HG03378 (cell line): ENCODE measurements at regions not wholly inside any gene's neighbourhood (a gene's known extent, or its start where the extent isn't known, plus 50 kb on each side); places are given as distances from the start of the nearest gene placed in this dataset.
A peak's percentile ranks its signal among the peaks of the same experiment; 100 is the strongest.
"Not testable (repeated sequence)": the region's sequence is repeated elsewhere in the genome, so short reads cannot be mapped to it uniquely, and the experiment has no call there.

Experiments
- ATAC-seq: cut with Tn5 transposase; IDR thresholded peaks from one replicate; pipeline ENCODE4 v1.9.1; 2021; ENCODE audit warnings: mild to moderate bottlenecking, moderate library complexity; ENCODE audit not compliant: unreplicated experiment

DNA sequence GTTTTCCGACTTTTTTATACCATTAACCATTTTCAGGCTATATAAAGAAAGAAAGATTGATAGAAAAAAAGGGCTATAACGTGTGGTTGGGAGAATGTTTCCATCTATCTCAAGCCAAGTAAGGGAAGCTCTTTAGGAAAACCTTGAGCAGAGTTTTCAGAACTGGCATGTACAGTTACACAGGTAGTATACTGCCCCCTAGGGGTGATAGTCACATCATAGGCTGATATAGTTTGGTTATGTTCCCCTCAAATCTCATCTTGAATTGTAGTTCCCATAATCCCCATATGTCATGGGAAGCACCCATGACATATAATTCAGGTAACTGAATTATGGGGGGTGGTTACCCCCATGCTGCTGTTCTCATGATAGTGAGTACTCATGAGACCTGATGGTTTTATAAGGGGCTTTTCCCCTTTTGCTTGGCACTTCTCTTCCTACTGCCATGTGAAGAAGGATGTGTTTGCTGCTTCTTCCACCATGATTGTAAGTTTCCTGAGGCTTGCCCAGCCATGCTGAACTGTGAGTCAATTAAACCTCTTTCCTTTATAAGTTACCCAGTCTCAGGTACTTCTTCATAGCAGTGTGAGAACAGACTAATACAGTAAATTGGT, 186.8 kb downstream of the TMA16 start:
- ATAC-seq = peak; percentile 82

DNA sequence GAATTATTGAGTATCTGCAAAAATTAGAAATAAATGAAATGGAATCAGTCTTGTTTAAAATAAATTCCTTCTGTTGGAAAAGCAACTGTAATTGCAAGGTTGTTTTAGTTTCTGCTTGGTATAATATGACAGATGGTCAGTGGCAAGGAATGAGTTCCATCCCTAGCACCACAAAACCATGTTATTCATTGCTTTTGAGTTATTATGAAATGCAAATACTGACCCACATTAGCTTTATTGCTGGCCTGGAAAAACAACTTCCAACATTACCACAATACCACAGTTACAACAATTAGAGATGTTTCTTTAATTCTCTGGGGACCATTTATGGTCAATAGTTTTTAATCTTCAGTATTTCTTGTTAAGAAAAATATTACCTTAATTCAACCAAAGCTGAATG, 194.4 kb downstream of the TMA16 start:
- no peak for ATAC-seq

DNA sequence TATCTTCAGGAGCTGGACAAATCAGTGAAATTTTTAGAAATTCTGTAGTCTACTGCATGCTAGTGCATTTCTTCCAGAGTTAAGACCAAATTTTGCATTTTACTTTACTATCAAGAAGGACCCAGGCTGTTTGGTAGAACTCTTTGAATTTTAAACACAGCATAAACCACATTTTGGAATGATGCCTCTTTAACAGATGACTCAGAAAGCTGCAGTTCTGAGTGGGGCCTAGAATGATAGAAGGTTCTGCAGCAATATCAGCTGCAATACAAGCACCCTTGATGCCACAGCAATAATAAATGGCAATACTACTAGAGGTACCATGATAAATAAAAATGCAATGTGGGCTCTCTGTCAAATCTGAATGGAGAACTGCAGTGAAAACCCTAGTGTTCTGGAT, 198.7 kb downstream of the TMA16 start:
- ATAC-seq = no peak

DNA sequence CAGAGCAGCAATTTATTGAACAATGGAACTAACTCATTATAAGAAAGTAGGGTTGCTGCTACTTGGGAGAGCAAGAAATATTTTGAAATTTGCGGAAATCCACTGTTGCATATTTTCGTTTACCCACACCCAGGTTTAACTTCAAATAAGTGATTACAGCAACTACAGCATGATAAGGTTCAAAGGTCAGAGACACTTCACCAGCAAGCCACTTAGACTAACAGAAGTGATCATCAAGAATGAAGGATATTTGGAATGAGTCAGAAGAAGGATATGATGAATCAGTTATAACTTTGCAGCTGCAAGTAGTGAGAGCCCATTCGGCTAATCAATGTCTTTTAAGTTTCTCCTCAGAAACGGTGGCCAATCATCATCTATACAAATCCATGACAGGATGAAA, 199.3 kb downstream of the TMA16 start:
- ATAC-seq = no peak

DNA sequence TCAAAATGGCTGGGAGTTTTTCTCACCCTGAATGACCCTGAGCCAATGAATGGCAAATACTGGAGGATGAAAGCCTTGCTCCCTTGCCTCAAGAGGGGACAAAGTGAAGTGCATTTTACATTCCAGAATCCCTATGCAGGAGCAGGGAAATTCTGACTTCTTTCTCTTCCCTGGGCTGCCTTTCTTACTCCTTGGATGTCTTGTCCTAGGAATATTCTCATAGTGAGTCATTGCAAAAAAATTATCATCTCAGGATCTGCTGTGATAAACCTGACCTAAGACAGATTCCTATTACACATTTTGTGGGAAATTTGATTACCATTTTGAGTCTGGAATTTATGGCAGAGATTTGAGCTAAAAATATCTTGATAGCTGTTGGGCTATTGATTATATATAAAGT, 199.9 kb downstream of the TMA16 start:
- ATAC-seq = no peak

DNA sequence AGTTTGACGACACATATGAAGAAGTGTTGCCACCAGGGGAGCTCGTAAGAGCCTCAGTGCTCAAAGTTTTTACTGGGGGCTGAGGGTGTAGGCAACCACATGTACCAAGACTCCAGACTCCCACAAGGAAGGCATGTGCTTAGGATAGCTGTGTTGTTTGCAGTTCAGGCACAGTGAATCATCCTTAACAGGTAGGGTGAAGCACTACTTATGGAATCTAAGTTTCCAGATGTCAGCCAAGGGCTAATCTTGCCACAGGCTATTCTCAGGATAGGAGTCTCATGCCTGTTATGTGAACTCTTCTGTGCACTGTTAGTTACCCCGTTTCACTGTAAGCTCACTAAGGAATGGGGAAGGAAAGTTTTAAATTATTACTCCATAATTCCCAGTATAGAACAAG, 202.6 kb downstream of the TMA16 start:
- no peak for ATAC-seq

DNA sequence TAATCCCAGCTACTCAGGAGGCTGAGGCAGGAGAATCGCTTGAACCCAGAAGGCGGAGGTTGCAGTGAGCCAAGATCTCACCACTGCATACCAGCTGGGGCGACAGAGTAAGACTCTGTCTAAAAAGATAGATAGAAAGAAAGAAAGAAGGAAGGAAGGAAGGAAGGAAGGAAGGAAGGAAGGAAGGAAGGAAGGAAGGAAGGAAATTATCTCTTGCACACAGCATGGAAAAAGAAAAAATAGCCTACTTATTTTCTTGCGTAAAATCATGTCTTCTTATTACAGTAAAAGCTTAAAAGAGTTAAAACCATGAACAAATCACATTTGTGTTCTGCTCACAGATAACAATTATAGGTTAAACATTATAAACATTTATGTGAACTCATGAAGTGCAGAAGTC, 205.9 kb downstream of the TMA16 start:
- not testable (repeated sequence) for ATAC-seq

DNA sequence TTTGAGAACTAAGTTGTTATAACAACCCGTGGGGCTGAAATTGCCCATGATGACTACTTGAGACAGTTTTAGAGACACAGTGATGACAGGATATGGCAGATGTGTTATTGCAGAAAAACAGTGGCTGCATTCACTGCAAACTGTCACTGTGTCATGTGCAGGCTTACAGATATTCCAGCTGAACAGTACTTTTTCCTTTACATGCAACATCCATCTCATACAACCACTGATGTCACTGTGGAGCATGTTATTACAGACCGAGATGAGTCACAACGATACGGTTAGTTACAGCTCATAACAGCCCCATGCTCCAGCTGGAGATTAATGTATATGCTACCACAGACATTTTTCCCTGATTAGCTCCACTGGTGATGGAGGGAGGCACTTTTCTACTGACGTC, 207.4 kb downstream of the TMA16 start:
- peak; percentile 96 for ATAC-seq

DNA sequence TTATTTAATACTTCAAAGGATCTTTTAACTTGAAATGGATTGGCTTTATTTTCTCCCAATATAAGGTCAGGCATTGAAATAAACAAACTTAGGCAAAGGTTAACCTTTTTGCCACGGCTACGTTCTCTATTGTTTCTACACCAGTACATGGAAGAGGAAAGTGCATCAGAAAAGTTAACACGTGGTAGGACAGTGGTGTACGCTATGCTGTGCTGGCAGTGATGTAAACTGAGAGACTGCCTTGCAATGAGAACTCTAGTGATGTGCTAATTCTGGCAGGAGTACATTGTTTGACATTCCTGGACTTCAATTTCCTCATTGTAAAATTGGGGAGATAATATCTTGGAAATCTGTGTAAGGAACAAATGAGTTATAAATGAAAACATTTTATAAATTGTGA, 208.2 kb downstream of the TMA16 start:
- no peak for ATAC-seq

DNA sequence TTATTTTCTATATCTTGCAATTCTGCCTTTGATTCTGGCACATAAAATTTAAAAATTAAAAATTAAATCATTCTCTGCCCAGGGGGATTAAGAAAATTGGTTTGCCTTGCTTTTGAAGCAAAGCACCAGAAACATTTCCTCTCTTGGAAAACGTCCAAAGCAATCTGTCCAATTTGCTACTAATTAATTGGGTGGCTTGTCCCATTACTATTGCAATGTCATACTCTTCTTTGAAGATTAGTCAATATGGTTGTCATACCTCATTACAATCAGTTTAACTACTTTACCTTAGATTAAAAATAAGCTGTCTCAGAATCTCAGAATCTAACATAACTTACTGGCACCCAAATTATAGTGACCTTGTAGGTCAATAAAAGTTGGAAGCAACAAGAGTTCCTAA, 208.8 kb downstream of the TMA16 start:
- ATAC-seq = no peak

DNA sequence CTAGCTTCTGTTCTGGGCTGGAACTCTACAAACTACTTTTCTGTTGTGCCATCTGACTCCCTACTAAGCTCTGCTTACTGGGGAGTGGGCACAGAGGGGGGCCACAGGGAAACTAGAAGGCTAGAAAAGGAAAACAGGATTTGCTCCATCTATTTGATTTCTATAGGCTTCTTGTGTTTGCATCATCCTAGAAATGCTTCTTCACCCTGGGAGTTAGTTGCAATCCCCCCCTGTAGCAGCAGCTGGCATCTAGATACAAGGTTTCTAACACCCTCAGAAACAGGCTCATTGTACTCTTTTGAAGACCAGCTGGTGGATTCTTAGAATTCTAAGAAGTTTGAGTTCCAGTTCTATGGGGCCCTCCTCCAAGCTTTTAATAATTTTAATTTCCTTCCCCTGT, 213.4 kb downstream of the TMA16 start:
- no peak for ATAC-seq

DNA sequence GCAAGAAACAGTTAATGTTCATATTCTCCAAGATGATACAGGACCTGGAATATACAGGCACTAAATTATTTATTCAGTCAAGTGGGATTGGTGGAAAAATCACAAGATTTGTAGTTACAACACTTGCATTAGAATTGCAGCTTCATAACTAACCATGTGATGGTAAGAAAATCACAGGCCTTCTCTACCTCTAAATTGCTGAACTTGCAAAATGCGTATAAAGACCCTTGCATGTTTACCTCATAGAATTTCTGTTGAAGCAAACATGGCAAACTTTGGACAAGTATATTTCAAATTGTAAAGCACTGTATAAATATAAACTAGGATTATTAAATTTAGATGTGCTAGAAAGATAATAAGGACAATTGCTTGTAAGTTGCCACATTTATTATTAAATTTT, 215.1 kb downstream of the TMA16 start:
- no peak for ATAC-seq

DNA sequence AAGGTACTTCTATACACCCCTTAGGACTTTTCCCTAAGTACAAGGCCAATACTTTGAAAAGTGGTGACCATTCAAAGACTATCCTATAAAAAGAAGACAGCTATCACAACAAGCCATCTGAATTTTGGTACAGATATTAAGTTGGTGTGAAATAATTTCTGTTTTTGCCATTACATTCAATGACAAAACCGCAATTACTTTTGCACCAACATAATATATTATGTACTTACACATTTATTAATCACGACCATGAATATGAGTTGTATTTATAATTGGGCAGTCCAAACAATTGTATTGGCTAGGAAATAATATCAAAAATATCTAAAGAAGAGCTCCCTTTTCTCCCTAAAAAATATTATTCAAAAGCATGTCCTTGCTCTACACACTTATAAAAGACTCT, 215.7 kb downstream of the TMA16 start:
- no peak for ATAC-seq

DNA sequence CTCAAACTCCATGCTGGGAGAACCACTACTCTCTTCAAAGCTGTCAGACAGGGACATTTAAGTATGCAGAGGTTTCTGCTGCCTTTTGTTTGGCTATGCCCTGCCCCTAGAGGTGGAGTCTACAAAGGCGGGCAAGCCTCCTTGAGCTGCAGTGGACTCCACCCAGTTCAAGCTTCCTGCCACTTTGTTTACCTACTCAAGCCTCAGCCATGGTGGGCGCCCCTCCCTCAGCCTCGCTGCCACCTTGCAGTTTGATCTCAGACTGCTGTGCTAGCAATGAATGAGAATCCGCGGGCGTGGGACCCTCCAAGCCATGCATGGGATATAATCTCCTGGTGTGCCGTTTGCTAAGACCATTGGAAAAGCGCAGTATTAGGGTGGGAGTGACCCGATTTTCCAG, 230.0 kb downstream of the TMA16 start:
- ATAC-seq = not testable (repeated sequence)

DNA sequence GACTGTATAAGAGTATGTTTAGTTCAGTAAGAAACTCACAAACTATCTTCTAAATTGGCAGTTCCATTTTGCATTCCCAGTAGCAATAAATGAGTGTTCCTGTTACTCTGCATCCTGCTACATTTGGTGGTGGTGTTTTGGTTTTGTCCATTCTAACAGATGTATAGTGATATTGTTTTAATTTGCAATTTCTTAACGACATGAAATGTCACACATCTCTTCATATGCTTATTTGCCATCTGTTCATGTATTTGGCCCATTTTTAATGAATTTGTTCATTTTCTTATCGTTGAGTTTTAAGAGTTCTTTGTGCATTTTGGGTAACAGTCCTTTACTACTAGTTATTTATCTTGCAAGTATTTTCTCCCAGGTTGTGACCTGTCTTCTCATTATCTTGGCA, 232.2 kb downstream of the TMA16 start:
- ATAC-seq = no peak

DNA sequence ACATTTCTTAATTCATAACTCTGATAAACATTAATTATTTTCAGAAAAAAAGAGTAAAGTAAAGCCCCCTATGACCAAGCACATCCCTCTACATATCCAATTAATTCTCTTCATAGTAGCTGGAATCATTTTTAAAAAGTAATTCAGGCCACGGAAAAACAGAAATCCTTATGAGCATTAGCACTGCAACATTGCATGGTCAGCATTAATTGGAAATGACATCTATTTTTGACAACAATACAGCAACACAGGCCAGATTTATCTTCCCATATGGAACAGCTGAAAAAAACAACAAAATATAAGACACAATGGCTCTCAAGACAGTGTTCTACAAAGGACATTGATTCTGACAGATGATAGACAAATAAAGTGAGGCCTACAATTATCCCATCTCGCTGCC, 236.6 kb downstream of the TMA16 start:
- no peak for ATAC-seq

DNA sequence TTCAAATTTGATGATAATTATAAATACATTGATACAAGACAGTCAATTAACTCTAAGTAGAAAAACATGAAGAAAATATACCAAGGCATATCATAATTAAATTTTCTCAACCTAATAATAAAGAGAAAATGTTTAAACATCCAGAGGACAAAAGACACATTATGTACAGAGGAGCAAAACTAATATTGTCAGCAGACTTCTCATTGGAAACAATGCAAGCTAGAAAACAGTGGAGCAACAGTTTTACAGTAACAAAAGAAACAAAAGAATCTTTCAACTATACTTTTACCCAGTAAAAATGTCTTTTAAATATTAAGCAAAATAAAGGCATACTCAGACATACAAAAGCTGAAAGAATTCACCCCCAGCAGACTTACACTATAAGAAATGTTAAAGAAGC, 238.0 kb downstream of the TMA16 start:
- ATAC-seq = no peak

DNA sequence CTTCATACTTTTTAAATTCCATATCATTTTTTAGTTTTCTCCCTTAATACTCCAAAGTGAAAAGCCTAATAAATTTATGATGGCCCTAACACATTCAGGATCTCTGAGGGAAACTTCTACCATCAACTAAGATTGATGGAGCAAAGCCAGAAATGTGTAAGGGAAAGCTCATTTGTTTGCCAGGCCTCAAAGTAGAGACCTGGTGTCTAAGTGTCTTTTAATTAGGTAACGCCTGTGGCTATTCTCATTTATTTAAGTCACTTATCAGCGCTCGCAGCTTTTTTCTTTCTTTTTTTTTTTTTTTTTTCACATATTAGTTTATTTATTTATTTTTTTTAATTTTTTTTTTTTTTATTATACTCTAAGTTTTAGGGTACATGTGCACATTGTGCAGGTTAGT, 242.4 kb downstream of the TMA16 start:
- ATAC-seq = no peak

DNA sequence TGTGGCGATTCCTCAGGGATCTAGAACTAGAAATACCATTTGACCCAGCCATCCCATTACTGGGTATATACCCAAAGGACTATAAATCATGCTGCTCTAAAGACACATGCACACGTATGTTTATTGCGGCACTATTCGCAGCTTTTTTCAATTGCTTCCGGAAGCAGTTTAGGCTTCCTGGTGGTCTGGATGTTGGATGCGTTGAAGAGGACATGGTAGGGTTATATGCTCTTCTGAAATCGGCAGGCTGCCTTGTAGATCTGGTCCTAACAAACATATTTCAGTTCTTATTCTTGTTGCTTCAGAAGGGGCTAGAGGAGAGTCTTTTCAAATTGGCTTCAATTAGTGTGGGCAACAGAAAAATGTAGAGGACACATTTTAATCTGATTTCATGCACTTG, 243.4 kb downstream of the TMA16 start:
- ATAC-seq = not testable (repeated sequence)

DNA sequence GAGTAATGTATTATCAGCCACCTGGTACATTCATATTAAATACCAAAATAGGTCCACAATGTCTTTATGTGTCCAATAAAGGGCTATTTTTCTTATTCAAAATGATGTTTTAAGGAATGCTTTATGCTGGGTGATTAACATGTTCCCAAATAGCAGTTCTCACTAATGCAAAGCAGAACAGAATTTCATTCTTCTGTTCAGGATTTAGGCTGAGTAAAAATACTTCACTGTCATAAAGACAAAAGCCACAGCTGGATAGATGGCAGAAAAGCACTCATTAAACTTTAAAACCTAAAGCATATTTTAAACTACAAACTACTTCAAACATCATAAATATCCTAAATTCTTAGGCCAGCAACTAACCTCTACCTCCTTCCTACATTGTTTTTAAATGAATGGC, 244.0 kb downstream of the TMA16 start:
- ATAC-seq = no peak

DNA sequence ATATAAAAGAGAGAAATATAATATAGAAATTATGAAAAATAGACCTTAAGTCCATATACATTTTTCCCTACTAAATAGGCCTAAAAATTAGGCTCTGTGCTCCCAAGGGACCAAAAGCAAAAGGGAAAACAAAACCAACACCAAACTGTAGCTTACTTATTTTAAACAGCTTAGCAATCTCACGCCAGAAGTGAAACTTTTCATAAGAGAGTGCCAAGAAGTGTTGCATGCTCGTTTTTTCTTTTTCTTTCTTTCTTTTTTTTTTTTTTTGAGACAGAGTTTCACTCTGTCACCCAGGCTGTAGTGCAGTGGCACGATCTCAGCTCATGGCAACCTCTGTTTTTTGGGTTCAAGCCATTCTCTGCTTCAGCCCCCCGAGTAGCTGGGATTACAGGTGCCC, 250.4 kb downstream of the TMA16 start:
- peak; percentile 96 for ATAC-seq

DNA sequence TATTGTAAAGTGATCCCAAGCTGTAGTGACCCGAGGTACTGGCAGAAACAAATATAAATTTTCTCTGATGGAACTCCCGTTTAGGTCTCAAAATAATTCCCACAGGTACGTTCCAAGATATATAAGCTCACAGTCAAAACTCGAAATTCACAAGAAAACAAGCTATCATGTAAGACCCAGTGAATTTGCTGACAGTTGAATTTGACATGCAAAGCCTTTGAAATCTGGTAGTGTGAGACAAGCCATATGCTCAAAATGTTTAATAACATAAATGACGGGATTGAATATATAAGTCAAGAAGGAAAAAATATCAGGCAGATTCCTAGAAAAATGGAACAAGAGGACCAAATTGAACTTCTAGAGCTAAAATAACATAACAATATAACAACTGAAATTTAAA, 252.8 kb downstream of the TMA16 start:
- ATAC-seq = no peak

DNA sequence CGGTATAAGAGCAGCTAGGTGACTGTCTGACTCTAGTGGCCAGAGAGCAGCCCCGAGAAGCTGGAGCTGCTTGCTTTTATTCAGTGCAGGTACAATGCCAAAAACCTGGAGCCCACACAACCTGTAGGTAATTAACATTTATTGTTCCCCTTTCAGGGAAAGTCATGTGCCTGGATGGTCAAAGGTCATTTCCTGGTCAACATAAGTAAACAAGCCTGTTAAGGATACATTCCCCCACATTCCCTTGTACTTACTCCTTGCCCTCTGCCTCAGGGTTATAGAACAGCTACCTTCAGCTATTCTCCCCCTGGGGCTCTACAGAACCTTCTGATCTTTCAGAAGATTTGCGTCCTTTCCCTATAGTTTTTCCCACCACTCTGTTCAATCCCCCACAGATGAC, 253.4 kb downstream of the TMA16 start:
- no peak for ATAC-seq

DNA sequence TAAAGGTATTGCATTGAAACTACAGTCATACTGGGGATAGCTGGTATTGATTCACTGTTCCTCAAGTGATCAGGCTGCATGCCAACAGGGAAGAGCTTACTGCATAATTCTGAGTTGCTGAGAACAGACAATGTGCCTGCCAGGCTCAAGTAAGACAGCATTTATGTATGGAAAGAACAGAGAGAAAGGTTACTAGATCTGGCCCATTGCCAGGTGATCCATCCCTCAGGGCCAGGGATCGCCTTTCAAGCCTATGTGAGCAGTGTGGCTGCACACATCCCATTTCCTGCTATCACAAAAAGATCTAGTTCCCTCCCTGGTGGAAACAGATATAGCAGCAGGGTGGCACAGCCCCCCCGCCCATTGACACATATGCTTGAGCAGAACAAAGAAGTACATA, 254.0 kb downstream of the TMA16 start:
- no peak for ATAC-seq
